ENCODE measurements at regions not wholly inside any gene's neighbourhood (a gene's known extent, or its start where the extent isn't known, plus 50 kb on each side); places are given as distances from the start of the nearest gene placed in this dataset.

- peaks cover 32 to 50% (median 40%) of the 10 kb centered on the region in 3 experiments for H3K36me3 Mint-ChIP-seq (ENCODE audit: insufficient read depth in 1 of 3, low read depth in 3 of 3)
- Histone ChIP-seq H3K27ac (ENCODE audit: insufficient read length, low read depth, low read length) (no peak overlapping the region), H3K27me3 (ENCODE audit: insufficient read depth, low read length) (no peaks in the 10 kb centered on the region), H2AK5ac (ENCODE audit: insufficient read length, low read length) (no peak overlapping the region), H3T11ph (ENCODE audit: low read length) (no peak overlapping the region), H2BK15ac (ENCODE audit: low read depth, low read length) (no peak overlapping the region), H3K9me3 (ENCODE audit: control insufficient read depth, low read depth, low read length) (peaks cover 9% of the 10 kb centered on the region), H2BK120ac (ENCODE audit: low read depth, low read length, poor library complexity, severe bottlenecking) (no peak overlapping the region), H3K9ac (ENCODE audit: extremely low read depth, insufficient read length, low read length) (no peak overlapping the region), H2BK12ac (ENCODE audit: insufficient read length, low read depth, low read length) (no peak overlapping the region), H3K79me2 (ENCODE audit: insufficient read depth, low read length) (no peaks in the 10 kb centered on the region), H3K79me1 (ENCODE audit: insufficient read depth, low read depth, low read length, poor library complexity, severe bottlenecking) (no peaks in the 10 kb centered on the region), H3K23ac (ENCODE audit: insufficient read length, low read depth, low read length) (no peak overlapping the region), H4K91ac (ENCODE audit: insufficient read length, low read depth, low read length) (no peak overlapping the region), H3K14ac (ENCODE audit: insufficient read depth, low read length) (no peak overlapping the region), H3K18ac (ENCODE audit: insufficient read length, low read depth, low read length) (no peak overlapping the region), H4K5ac (ENCODE audit: insufficient read length, low read depth, low read length) (no peak overlapping the region), H4K8ac (replicated peaks; ENCODE audit: insufficient read length, low read depth, low read length) (no peak overlapping the region), H3K23me2 (ENCODE audit: insufficient read length, low read depth, low read length, poor library complexity, severe bottlenecking) (no peaks in the 10 kb centered on the region), H2BK20ac (ENCODE audit: low read depth, low read length, poor library complexity, severe bottlenecking) (no peak overlapping the region), H3K4me2 (ENCODE audit: insufficient read depth, insufficient read length, low read length) (no peak overlapping the region), H3K4me1 (ENCODE audit: insufficient read depth, low read length) (no peaks in the 10 kb centered on the region), H3K56ac (ENCODE audit: insufficient read length, low read depth, low read length) (no peak overlapping the region), H2BK5ac (ENCODE audit: insufficient read length, low read length) (no peak overlapping the region), H2AFZ (ENCODE audit: low read length) (no peak overlapping the region), H3K4ac (ENCODE audit: low read depth, low read length) (no peak overlapping the region), H4K20me1 (ENCODE audit: control insufficient read depth, insufficient read depth, insufficient read length) (no peaks in the 10 kb centered on the region)
- H3K27ac Mint-ChIP-seq: no peak overlapping the region
- no peak for TF ChIP-seq CTCF (conservative IDR thresholded peaks at IDR 0.05)
- DNase-seq: no peak
- H3K4me3 Mint-ChIP-seq: no peak overlapping the region
- H3K4me1 Mint-ChIP-seq: peaks cover 0 to under 1% of the 10 kb centered on the region in 2 experiments; a peak in 1 of 4 replicates
- no CpG with 5 or more reads among the region's 4 CpGs for WGBS (ENCODE audit: extremely low coverage, insufficient read length, low lambda C conversion rate)
- H3K9me3 Mint-ChIP-seq: peaks cover 50 to 58% of the 10 kb centered on the region in 2 experiments
- H3K27me3 Mint-ChIP-seq (ENCODE audit: low read depth): no peaks in the 10 kb centered on the region
Observed at GRCh38 chr2:78029392-78029995, 507.3 kb upstream of the LRRTM4 start.

All from H9 (cell line).